ENCODE measurements at regions not wholly inside any gene's neighbourhood (a gene's known extent, or its start where the extent isn't known, plus 50 kb on each side); places are given as distances from the start of the nearest gene placed in this dataset.
"Not testable (repeated sequence)": the region's sequence is repeated elsewhere in the genome, so short reads cannot be mapped to it uniquely, and the experiment has no call there.

GRCh38 chr5:42109006-42109572 lies 184.0 kb downstream of the FBXO4 start:
- 40 to 59% (median 51%) methylated on average over 3 of the region's 3 CpGs for WGBS, 3 donors
- Histone ChIP-seq H3K4me1 (ENCODE audit: control insufficient read depth in 3 of 3, insufficient read depth in 2 of 3, low read depth in 1 of 3, low read length in 2 of 3) (no peaks in the 10 kb centered on the region), H3K9me3 (ENCODE audit: control insufficient read depth in 2 of 2, insufficient read depth in 1 of 2, low read depth in 1 of 2, low read length in 1 of 2) (peaks cover 0 to 27% of the 10 kb centered on the region in 2 donors), H3K4me3 (ENCODE audit: low read depth in 1 of 3, low read length in 3 of 3) (no peak overlapping the region), H3K27me3 (ENCODE audit: control insufficient read depth in 3 of 3, insufficient read depth in 3 of 3, low read length in 3 of 3) (no peaks in the 10 kb centered on the region), H3K27ac (ENCODE audit: low read depth in 1 of 3, low read length in 2 of 3) (no peak overlapping the region), H3K36me3 (ENCODE audit: control insufficient read depth in 3 of 3, insufficient read depth in 2 of 3, low read depth in 1 of 3, low read length in 3 of 3) (no peaks in the 10 kb centered on the region)
- DNase-seq (no peak), FAIRE-seq (no peak)

- not testable (repeated sequence) for H3K27me3 ChIP-seq (ENCODE audit: control insufficient read depth in 3 of 3, insufficient read depth in 3 of 3, low read length in 3 of 3); H3K4me1 ChIP-seq (ENCODE audit: control insufficient read depth in 3 of 3, insufficient read depth in 2 of 3, low read depth in 1 of 3, low read length in 2 of 3); H3K36me3 ChIP-seq (ENCODE audit: control insufficient read depth in 3 of 3, insufficient read depth in 2 of 3, low read depth in 1 of 3, low read length in 3 of 3); H3K27ac ChIP-seq (ENCODE audit: low read depth in 1 of 3, low read length in 2 of 3); FAIRE-seq; DNase-seq; H3K4me3 ChIP-seq (ENCODE audit: low read depth in 1 of 3, low read length in 3 of 3); H3K9me3 ChIP-seq (ENCODE audit: control insufficient read depth in 2 of 2, insufficient read depth in 1 of 2, low read depth in 1 of 2, low read length in 1 of 2)
- WGBS, 3 donors, result 71 to 85% (median 76%) methylated on average over 3 of the region's 3 CpGs
These were observed 190.6 kb downstream of the FBXO4 start for GRCh38 chr5:42115721-42116120.

GRCh38 chr5:42120070-42120469 lies 195.0 kb downstream of the FBXO4 start:
- H3K4me1 ChIP-seq (ENCODE audit: control insufficient read depth in 3 of 3, insufficient read depth in 2 of 3, low read depth in 1 of 3, low read length in 2 of 3), result no peaks in the 10 kb centered on the region
- no peak overlapping the region for H3K27ac ChIP-seq (ENCODE audit: low read depth in 1 of 3, low read length in 2 of 3)
- H3K27me3 ChIP-seq (ENCODE audit: control insufficient read depth in 3 of 3, insufficient read depth in 3 of 3, low read length in 3 of 3), result no peaks in the 10 kb centered on the region
- no peaks in the 10 kb centered on the region for H3K36me3 ChIP-seq (ENCODE audit: control insufficient read depth in 3 of 3, insufficient read depth in 2 of 3, low read depth in 1 of 3, low read length in 3 of 3)
- FAIRE-seq (no peak), DNase-seq (no peak)
- H3K4me3 ChIP-seq (ENCODE audit: low read depth in 1 of 3, low read length in 3 of 3), result no peak overlapping the region
- H3K9me3 ChIP-seq (ENCODE audit: control insufficient read depth in 2 of 2, insufficient read depth in 1 of 2, low read depth in 1 of 2, low read length in 1 of 2), result peaks cover 0 to 2% of the 10 kb centered on the region in 2 donors

- Histone ChIP-seq H3K36me3 (ENCODE audit: control insufficient read depth in 3 of 3, insufficient read depth in 2 of 3, low read depth in 1 of 3, low read length in 3 of 3) (no peaks in the 10 kb centered on the region), H3K9me3 (ENCODE audit: control insufficient read depth in 2 of 2, insufficient read depth in 1 of 2, low read depth in 1 of 2, low read length in 1 of 2) (peaks cover 0 to 2% of the 10 kb centered on the region in 2 donors), H3K4me3 (ENCODE audit: low read depth in 1 of 3, low read length in 3 of 3) (no peak overlapping the region), H3K4me1 (ENCODE audit: control insufficient read depth in 3 of 3, insufficient read depth in 2 of 3, low read depth in 1 of 3, low read length in 2 of 3) (no peaks in the 10 kb centered on the region), H3K27ac (ENCODE audit: low read depth in 1 of 3, low read length in 2 of 3) (no peak overlapping the region), H3K27me3 (ENCODE audit: control insufficient read depth in 3 of 3, insufficient read depth in 3 of 3, low read length in 3 of 3) (no peaks in the 10 kb centered on the region)
- 51 to 57% (median 56%) methylated on average over 2 of the region's 2 CpGs for WGBS, 3 donors
- DNase-seq, result no peak
- FAIRE-seq, result no peak
These were observed 196.3 kb downstream of the FBXO4 start for GRCh38 chr5:42121401-42121800.

GRCh38 chr5:42131081-42131480 lies 206.0 kb downstream of the FBXO4 start:
- Histone ChIP-seq H3K9me3 (ENCODE audit: control insufficient read depth in 2 of 2, insufficient read depth in 1 of 2, low read depth in 1 of 2, low read length in 1 of 2) (peaks cover 0 to 6% of the 10 kb centered on the region in 2 donors), H3K4me3 (ENCODE audit: low read depth in 1 of 3, low read length in 3 of 3) (no peak overlapping the region), H3K4me1 (ENCODE audit: control insufficient read depth in 3 of 3, insufficient read depth in 2 of 3, low read depth in 1 of 3, low read length in 2 of 3) (no peaks in the 10 kb centered on the region), H3K27me3 (ENCODE audit: control insufficient read depth in 3 of 3, insufficient read depth in 3 of 3, low read length in 3 of 3) (no peaks in the 10 kb centered on the region), H3K36me3 (ENCODE audit: control insufficient read depth in 3 of 3, insufficient read depth in 2 of 3, low read depth in 1 of 3, low read length in 3 of 3) (no peaks in the 10 kb centered on the region), H3K27ac (ENCODE audit: low read depth in 1 of 3, low read length in 2 of 3) (no peak overlapping the region)
- FAIRE-seq, result no peak
- no peak for DNase-seq
- WGBS, 3 donors, result 59 to 73% (median 63%) methylated on average over 2 of the region's 2 CpGs

GRCh38 chr5:42143361-42143760 lies 218.3 kb downstream of the FBXO4 start:
- Histone ChIP-seq H3K27me3 (ENCODE audit: control insufficient read depth in 3 of 3, insufficient read depth in 3 of 3, low read length in 3 of 3) (no peaks in the 10 kb centered on the region), H3K27ac (ENCODE audit: low read depth in 1 of 3, low read length in 2 of 3) (no peak overlapping the region), H3K9me3 (ENCODE audit: control insufficient read depth in 2 of 2, insufficient read depth in 1 of 2, low read depth in 1 of 2, low read length in 1 of 2) (no peaks in the 10 kb centered on the region), H3K4me1 (ENCODE audit: control insufficient read depth in 3 of 3, insufficient read depth in 2 of 3, low read depth in 1 of 3, low read length in 2 of 3) (no peaks in the 10 kb centered on the region), H3K36me3 (ENCODE audit: control insufficient read depth in 3 of 3, insufficient read depth in 2 of 3, low read depth in 1 of 3, low read length in 3 of 3) (no peaks in the 10 kb centered on the region), H3K4me3 (ENCODE audit: low read depth in 1 of 3, low read length in 3 of 3) (no peak overlapping the region)
- no peak for FAIRE-seq
- whole genome bisulfite sequencing, 3 donors, result 66 to 87% (median 74%) methylated on average over 2 of the region's 2 CpGs
- no peak for DNase-seq

GRCh38 chr5:42148813-42149212 lies 223.7 kb downstream of the FBXO4 start:
- H3K4me1 ChIP-seq (ENCODE audit: control insufficient read depth in 3 of 3, insufficient read depth in 2 of 3, low read depth in 1 of 3, low read length in 2 of 3), result no peaks in the 10 kb centered on the region
- H3K9me3 ChIP-seq (ENCODE audit: control insufficient read depth in 2 of 2, insufficient read depth in 1 of 2, low read depth in 1 of 2, low read length in 1 of 2), result peaks cover 0 to 13% of the 10 kb centered on the region in 2 donors
- H3K27ac ChIP-seq (ENCODE audit: low read depth in 1 of 3, low read length in 2 of 3), result no peak overlapping the region
- H3K4me3 ChIP-seq (ENCODE audit: low read depth in 1 of 3, low read length in 3 of 3), result no peak overlapping the region
- H3K27me3 ChIP-seq (ENCODE audit: control insufficient read depth in 3 of 3, insufficient read depth in 3 of 3, low read length in 3 of 3), result no peaks in the 10 kb centered on the region
- 3 to 32% (median 11%) methylated on average over 1 of the region's 1 CpG for WGBS, 3 donors
- no peak for DNase-seq
- FAIRE-seq, result no peak
- no peaks in the 10 kb centered on the region for H3K36me3 ChIP-seq (ENCODE audit: control insufficient read depth in 3 of 3, insufficient read depth in 2 of 3, low read depth in 1 of 3, low read length in 3 of 3)

GRCh38 chr5:42157215-42157614 lies 232.1 kb downstream of the FBXO4 start:
- no peak overlapping the region for H3K4me3 ChIP-seq (ENCODE audit: low read depth in 1 of 3, low read length in 3 of 3)
- FAIRE-seq, result no peak
- DNase-seq, result no peak
- H3K9me3 ChIP-seq (ENCODE audit: control insufficient read depth in 2 of 2, insufficient read depth in 1 of 2, low read depth in 1 of 2, low read length in 1 of 2), result no peaks in the 10 kb centered on the region
- H3K27ac ChIP-seq (ENCODE audit: low read depth in 1 of 3, low read length in 2 of 3), result no peak overlapping the region
- no peaks in the 10 kb centered on the region for H3K36me3 ChIP-seq (ENCODE audit: control insufficient read depth in 3 of 3, insufficient read depth in 2 of 3, low read depth in 1 of 3, low read length in 3 of 3)
- H3K4me1 ChIP-seq (ENCODE audit: control insufficient read depth in 3 of 3, insufficient read depth in 2 of 3, low read depth in 1 of 3, low read length in 2 of 3), result no peaks in the 10 kb centered on the region
- H3K27me3 ChIP-seq (ENCODE audit: control insufficient read depth in 3 of 3, insufficient read depth in 3 of 3, low read length in 3 of 3), result no peaks in the 10 kb centered on the region
- 53 to 61% (median 58%) methylated on average over 3 of the region's 3 CpGs for WGBS, 3 donors

- DNase-seq (no peak), FAIRE-seq (no peak)
- Histone ChIP-seq H3K4me1 (ENCODE audit: control insufficient read depth in 3 of 3, insufficient read depth in 2 of 3, low read depth in 1 of 3, low read length in 2 of 3) (no peaks in the 10 kb centered on the region), H3K27ac (ENCODE audit: low read depth in 1 of 3, low read length in 2 of 3) (no peak overlapping the region), H3K27me3 (ENCODE audit: control insufficient read depth in 3 of 3, insufficient read depth in 3 of 3, low read length in 3 of 3) (no peaks in the 10 kb centered on the region), H3K36me3 (ENCODE audit: control insufficient read depth in 3 of 3, insufficient read depth in 2 of 3, low read depth in 1 of 3, low read length in 3 of 3) (no peaks in the 10 kb centered on the region), H3K4me3 (ENCODE audit: low read depth in 1 of 3, low read length in 3 of 3) (no peak overlapping the region), H3K9me3 (ENCODE audit: control insufficient read depth in 2 of 2, insufficient read depth in 1 of 2, low read depth in 1 of 2, low read length in 1 of 2) (no peaks in the 10 kb centered on the region)
- 89 to 100% (median 92%) methylated on average over 1 of the region's 1 CpG for WGBS, 3 donors
These were observed 238.0 kb downstream of the FBXO4 start for GRCh38 chr5:42163083-42163482.

Data from small intestine (tissue), 7 donors.